OCI-LY3 (cell line): ENCODE measurements at regions not wholly inside any gene's neighbourhood (a gene's known extent, or its start where the extent isn't known, plus 50 kb on each side); places are given as distances from the start of the nearest gene placed in this dataset.

Experiments
- CTCF ChIP-seq: fragments of 200-600, 300-600 bp; sonication (generic); IDR thresholded peaks from 2 replicates; pipeline ENCODE4 v1.5.1; 2014; ENCODE audit warnings: antibody characterized with exemption, low read length, low read depth
- EZH2phosphoT487 ChIP-seq: fragments of 200-600 bp; shearing (Covaris generic); IDR thresholded peaks from 2 replicates; pipeline ENCODE4 v1.6.1; 2018; ENCODE audit warnings: antibody characterized with exemption, mixed run types, low read depth

DNA sequence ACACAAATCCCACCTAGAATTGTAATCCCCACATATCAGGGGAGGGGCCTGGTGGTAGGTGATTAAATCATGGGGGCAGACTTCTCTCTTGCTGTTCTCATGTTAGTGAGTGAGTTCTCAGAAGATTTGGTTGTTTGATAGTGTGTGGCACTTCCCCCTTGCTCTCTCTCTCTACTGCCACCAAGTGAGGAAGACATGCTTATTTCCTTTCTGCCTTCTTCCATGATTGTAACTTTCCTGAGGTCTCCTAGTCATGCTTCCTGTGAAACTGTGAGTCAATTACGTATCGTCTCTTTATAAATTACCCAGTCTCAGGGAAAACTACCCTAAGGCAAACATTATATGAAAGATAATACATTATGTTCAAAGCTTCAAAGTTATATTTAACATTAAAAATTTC lies 1297.5 kb upstream of the CITED2 start:
- TF ChIP-seq CTCF: no peak
- no peak for TF ChIP-seq EZH2phosphoT487
